Peyer's patch (tissue), 4 donors: ENCODE measurements at regions not wholly inside any gene's neighbourhood (a gene's known extent, or its start where the extent isn't known, plus 50 kb on each side); places are given as distances from the start of the nearest gene placed in this dataset.

ENCODE experiments used
- CTCF ChIP-seq, 6 experiments: fragments of 450-650 bp in 4 of 6; fragments of 200-600 bp in 2 of 6; sonication (generic) in 1 of 6; IDR thresholded peaks; one replicate each; pipeline ENCODE4 v1.5.1; 2017 to 2019; ENCODE audit warnings: antibody characterized with exemption in 6 of 6, mild to moderate bottlenecking in 3 of 6, moderate library complexity in 1 of 6
- POLR2A ChIP-seq, 2 donors: fragments of 450-650 bp; IDR thresholded peaks; one replicate each; pipeline ENCODE4 v1.5.1; 2017; ENCODE audit warnings: antibody characterized with exemption in 2 of 2, mild to moderate bottlenecking in 2 of 2, moderate library complexity in 2 of 2

GRCh38 chr6:40340196-40340595 is 247.0 kb downstream of the LRFN2 start:
- TF ChIP-seq POLR2A (IDR thresholded peaks at IDR 0.05) = no peak
- no peak for TF ChIP-seq CTCF (IDR thresholded peaks at IDR 0.05)
